Stimulated activated effector memory CD8-positive, alpha-beta T cell treated with anti-CD3 and anti-CD28 coated beads, Interleukin-12 subunit alpha, Interleukin-12 subunit beta, amount 100 ng/mL, for 72 hours (primary cell): ENCODE measurements at regions not wholly inside any gene's neighbourhood (a gene's known extent, or its start where the extent isn't known, plus 50 kb on each side); places are given as distances from the start of the nearest gene placed in this dataset.
A peak's percentile ranks its signal among the peaks of the same experiment; 100 is the strongest.

Experiments used
- ATAC-seq: fragments of 150-1000 bp; cut with Tn5 transposase; 2 replicates; pipeline ENCODE4 v1.10.0; 2021
- DNase-seq, 2 donors: peaks; one replicate each; pipeline ENCODE4 v3.0.0; 2021 to 2022; ENCODE audit warnings: low spot score in 2 of 2
- H3K27ac Mint-ChIP-seq: one replicate; pipeline ENCODE4 v1.8.0; 2022; ENCODE audit warnings: mild to moderate bottlenecking, mixed read lengths
- H3K36me3 Mint-ChIP-seq: one replicate; pipeline ENCODE4 v1.8.0; 2022; ENCODE audit warnings: mild to moderate bottlenecking, mixed read lengths
- H3K4me1 Mint-ChIP-seq: one replicate; pipeline ENCODE4 v1.8.0; 2022; ENCODE audit warnings: mixed read lengths
- H3K4me3 Mint-ChIP-seq: one replicate; pipeline ENCODE4 v1.8.0; 2022; ENCODE audit warnings: mild to moderate bottlenecking, mixed read lengths
- H3K9me3 Mint-ChIP-seq: one replicate; pipeline ENCODE4 v1.8.0; 2022; ENCODE audit warnings: mixed read lengths

GRCh38 chr6:75546381-75546780 is 52.8 kb upstream of the FILIP1 start:
- Mint-ChIP-seq H3K27ac (no peak overlapping the region), H3K36me3 (no peaks in the 10 kb centered on the region), H3K4me3 (no peak overlapping the region), H3K9me3 (no peaks in the 10 kb centered on the region), H3K4me1 (peaks cover 7% of the 10 kb centered on the region)
- DNase-seq (no peak), ATAC-seq (peak; percentile 55)

- Mint-ChIP-seq H3K36me3 (no peaks in the 10 kb centered on the region), H3K9me3 (no peaks in the 10 kb centered on the region), H3K27ac (no peak overlapping the region), H3K4me1 (peaks cover 12% of the 10 kb centered on the region), H3K4me3 (no peak overlapping the region)
- DNase-seq (no peak), ATAC-seq (peak; percentile 57)
These were observed 51.0 kb upstream of the SENP6 start for GRCh38 chr6:75550544-75551167.

GRCh38 chr6:75551367-75551952 is 50.2 kb upstream of the SENP6 start:
- no peaks in the 10 kb centered on the region for H3K36me3 Mint-ChIP-seq
- H3K27ac Mint-ChIP-seq, result no peak overlapping the region
- peaks cover 12% of the 10 kb centered on the region for H3K4me1 Mint-ChIP-seq
- H3K9me3 Mint-ChIP-seq, result no peaks in the 10 kb centered on the region
- DNase-seq (no peak), ATAC-seq (peak; percentile 55)
- H3K4me3 Mint-ChIP-seq, result no peak overlapping the region
